MCF 10A (cell line): ENCODE measurements at regions not wholly inside any gene's neighbourhood (a gene's known extent, or its start where the extent isn't known, plus 50 kb on each side); places are given as distances from the start of the nearest gene placed in this dataset.

Experiments used
- BruUV-seq: library from RNA; stranded (reverse); fragments of 400-500 nt; replicated peaks from 2 replicates; lab custom pipeline; 2021; lab: Mats Ljungman, UMichigan
- CTCF ChIA-PET: fragments of 300-600 bp; sonication (Branson Sonifier 250); formaldehyde crosslinking; extraction: SDS; loops from one replicate; lab custom pipeline; 2021; ENCODE audit warnings: antibody characterized with exemption, inconsistent platforms; lab: Yijun Ruan, JAX
- POLR2A ChIA-PET: fragments of 300-600, 350-650 bp; sonication (Branson Sonifier 250); formaldehyde crosslinking; extraction: SDS; loops from one replicate; lab custom pipeline; 2020; ENCODE audit warnings: antibody characterized with exemption, inconsistent platforms; lab: Yijun Ruan, JAX
- DNase-seq: peaks from one replicate; pipeline ENCODE4 v3.0.0-alpha.2; 2018; ENCODE audit not compliant: unreplicated experiment
- H3K27ac Mint-ChIP-seq: one replicate; pipeline ENCODE4 v1.8.0; 2022; ENCODE audit warnings: mild to moderate bottlenecking, low read depth, mixed read lengths; ENCODE audit not compliant: unreplicated experiment
- H3K27me3 Mint-ChIP-seq: one replicate; pipeline ENCODE4 v1.8.0; 2022; ENCODE audit warnings: mixed read lengths; ENCODE audit not compliant: insufficient read depth, unreplicated experiment
- H3K36me3 Mint-ChIP-seq: one replicate; pipeline ENCODE4 v1.8.0; 2022; ENCODE audit warnings: mild to moderate bottlenecking, moderate library complexity, mixed read lengths; ENCODE audit not compliant: insufficient read depth, unreplicated experiment
- H3K4me1 Mint-ChIP-seq: one replicate; pipeline ENCODE4 v1.8.0; 2022; ENCODE audit warnings: mixed read lengths; ENCODE audit not compliant: insufficient read depth, unreplicated experiment
- H3K4me3 Mint-ChIP-seq: one replicate; pipeline ENCODE4 v1.8.0; 2022; ENCODE audit warnings: mild to moderate bottlenecking, moderate library complexity, mixed read lengths; ENCODE audit not compliant: unreplicated experiment
- H3K9me3 Mint-ChIP-seq: one replicate; pipeline ENCODE4 v1.8.0; 2022; ENCODE audit warnings: mixed read lengths; ENCODE audit not compliant: unreplicated experiment
- CTCF ChIP-seq: fragments of 200-600 bp; IDR thresholded peaks from one replicate; pipeline ENCODE4 v1.8.0; 2022; ENCODE audit warnings: antibody characterized with exemption, mild to moderate bottlenecking; ENCODE audit not compliant: unreplicated experiment
- intact Hi-C: fragments of 100-400 bp; cut with micrococcal nuclease; formaldehyde crosslinking; loops from 2 replicates; pipeline ENCODE4 v1.14.1; 2022

- no TSS peak for BruUV-seq
- intact Hi-C loops, result no loop called here
- DNase-seq, result no peak
- ChIA-PET CTCF (no interaction called here), POLR2A (interaction anchor here (0.6 kb wide), 1 partner anchor 8 kb away, joined by 3 read pairs; no protein-coding TSS in a partner anchor)
- H3K4me3 Mint-ChIP-seq, result no peak overlapping the region
- peaks cover 8% of the 10 kb centered on the region for H3K9me3 Mint-ChIP-seq
- TF ChIP-seq CTCF, result no peak
- H3K4me1 Mint-ChIP-seq, result no peaks in the 10 kb centered on the region
- H3K27me3 Mint-ChIP-seq, result no peaks in the 10 kb centered on the region
- H3K27ac Mint-ChIP-seq, result no peak overlapping the region
- H3K36me3 Mint-ChIP-seq, result no peaks in the 10 kb centered on the region
Measured at GRCh38 chr14:25843481-25844470, 754.1 kb downstream of the NOVA1 start.

- no peaks in the 10 kb centered on the region for H3K4me1 Mint-ChIP-seq
- no peak overlapping the region for H3K4me3 Mint-ChIP-seq
- BruUV-seq, result no TSS peak
- no peaks in the 10 kb centered on the region for H3K27me3 Mint-ChIP-seq
- peaks cover 18% of the 10 kb centered on the region for H3K9me3 Mint-ChIP-seq
- ChIA-PET CTCF (interaction anchor here (1.1 kb wide), 1 partner anchor 10 kb away, joined by 3 read pairs; no protein-coding TSS in a partner anchor), POLR2A (interaction anchor here (0.5 kb wide), 1 partner anchor 125 kb away, joined by 5 read pairs; no protein-coding TSS in a partner anchor)
- DNase-seq, result no peak
- H3K36me3 Mint-ChIP-seq, result no peaks in the 10 kb centered on the region
- no peak for TF ChIP-seq CTCF
- intact Hi-C loops, result no loop called here
- no peak overlapping the region for H3K27ac Mint-ChIP-seq
Measured at GRCh38 chr14:25841226-25841625, 756.6 kb downstream of the NOVA1 start.

- ChIA-PET CTCF (interaction anchor here (1.0 kb wide), 1 partner anchor 27 kb away, joined by 3 read pairs; no protein-coding TSS in a partner anchor), POLR2A (no interaction called here)
- Mint-ChIP-seq H3K27me3 (no peaks in the 10 kb centered on the region), H3K9me3 (peaks cover 26% of the 10 kb centered on the region), H3K4me1 (no peaks in the 10 kb centered on the region), H3K27ac (no peak overlapping the region), H3K4me3 (no peak overlapping the region), H3K36me3 (no peaks in the 10 kb centered on the region)
- no peak for DNase-seq
- BruUV-seq, result no TSS peak
- intact Hi-C loops, result no loop called here
- TF ChIP-seq CTCF, result no peak
Measured at GRCh38 chr14:25837551-25837965, 760.3 kb downstream of the NOVA1 start.

- ChIA-PET POLR2A (no interaction called here), CTCF (interaction anchor here (1.0 kb wide), 1 partner anchor 26 kb away, joined by 3 read pairs; no protein-coding TSS in a partner anchor)
- intact Hi-C loops, result no loop called here
- no peaks in the 10 kb centered on the region for H3K36me3 Mint-ChIP-seq
- H3K27ac Mint-ChIP-seq, result no peak overlapping the region
- no peak for TF ChIP-seq CTCF
- DNase-seq, result no peak
- no peaks in the 10 kb centered on the region for H3K27me3 Mint-ChIP-seq
- no TSS peak for BruUV-seq
- no peaks in the 10 kb centered on the region for H3K4me1 Mint-ChIP-seq
- peaks cover 26% of the 10 kb centered on the region for H3K9me3 Mint-ChIP-seq
- H3K4me3 Mint-ChIP-seq, result no peak overlapping the region
Measured at GRCh38 chr14:25836636-25837035, 761.2 kb downstream of the NOVA1 start.
